ENCODE measurements at regions not wholly inside any gene's neighbourhood (a gene's known extent, or its start where the extent isn't known, plus 50 kb on each side); places are given as distances from the start of the nearest gene placed in this dataset.

DNA sequence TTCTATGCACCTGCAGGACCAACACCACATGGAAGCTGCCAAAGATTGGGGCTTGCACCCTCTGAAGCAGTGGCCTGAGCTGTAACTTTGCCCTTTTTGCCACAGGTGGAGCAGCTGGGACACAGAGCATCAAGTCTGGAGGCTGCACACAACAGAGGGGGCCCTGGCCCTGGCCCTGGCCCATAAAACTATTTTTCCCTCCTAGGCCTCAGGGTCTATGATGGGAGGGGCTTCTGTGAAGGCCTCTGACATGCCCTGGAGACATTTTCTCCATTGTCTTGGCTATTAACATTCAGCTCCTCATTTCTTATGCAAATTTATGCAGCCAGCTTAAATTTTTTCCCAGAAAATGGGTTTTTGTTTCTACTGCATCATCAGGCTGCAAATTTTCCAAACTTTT lies 335.5 kb downstream of the ARPP21 start:
- Mint-ChIP-seq H3K27me3 (ENCODE audit: low read depth) (no peaks in the 10 kb centered on the region), H3K9me3 (peaks cover 3% of the 10 kb centered on the region), H3K27ac (ENCODE audit: unreplicated experiment) (no peak overlapping the region), H3K4me1 (no peaks in the 10 kb centered on the region), H3K4me3 (no peak overlapping the region), H3K36me3 (ENCODE audit: low read depth) (no peaks in the 10 kb centered on the region)
- TF ChIP-seq, protein P1, sequence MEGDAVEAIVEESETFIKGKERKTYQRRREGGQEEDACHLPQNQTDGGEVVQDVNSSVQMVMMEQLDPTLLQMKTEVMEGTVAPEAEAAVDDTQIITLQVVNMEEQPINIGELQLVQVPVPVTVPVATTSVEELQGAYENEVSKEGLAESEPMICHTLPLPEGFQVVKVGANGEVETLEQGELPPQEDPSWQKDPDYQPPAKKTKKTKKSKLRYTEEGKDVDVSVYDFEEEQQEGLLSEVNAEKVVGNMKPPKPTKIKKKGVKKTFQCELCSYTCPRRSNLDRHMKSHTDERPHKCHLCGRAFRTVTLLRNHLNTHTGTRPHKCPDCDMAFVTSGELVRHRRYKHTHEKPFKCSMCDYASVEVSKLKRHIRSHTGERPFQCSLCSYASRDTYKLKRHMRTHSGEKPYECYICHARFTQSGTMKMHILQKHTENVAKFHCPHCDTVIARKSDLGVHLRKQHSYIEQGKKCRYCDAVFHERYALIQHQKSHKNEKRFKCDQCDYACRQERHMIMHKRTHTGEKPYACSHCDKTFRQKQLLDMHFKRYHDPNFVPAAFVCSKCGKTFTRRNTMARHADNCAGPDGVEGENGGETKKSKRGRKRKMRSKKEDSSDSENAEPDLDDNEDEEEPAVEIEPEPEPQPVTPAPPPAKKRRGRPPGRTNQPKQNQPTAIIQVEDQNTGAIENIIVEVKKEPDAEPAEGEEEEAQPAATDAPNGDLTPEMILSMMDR (conservative IDR thresholded peaks at IDR 0.05): no peak
- DNase-seq (ENCODE audit: low read depth, low spot score): no peak

GRCh38 chr3:35986161-35986560 lies 346.8 kb downstream of the ARPP21 start:
- no peaks in the 10 kb centered on the region for H3K4me1 Mint-ChIP-seq
- DNase-seq (ENCODE audit: low read depth, low spot score): no peak
- H3K9me3 Mint-ChIP-seq: no peaks in the 10 kb centered on the region
- H3K4me3 Mint-ChIP-seq: no peak overlapping the region
- H3K27me3 Mint-ChIP-seq (ENCODE audit: low read depth): peaks cover 21% of the 10 kb centered on the region
- no peak overlapping the region for H3K27ac Mint-ChIP-seq (ENCODE audit: unreplicated experiment)
- TF ChIP-seq, protein P1 (conservative IDR thresholded peaks at IDR 0.05): no peak
- no peaks in the 10 kb centered on the region for H3K36me3 Mint-ChIP-seq (ENCODE audit: low read depth)

GRCh38 chr3:35987386-35987785 lies 348.1 kb downstream of the ARPP21 start:
- Mint-ChIP-seq H3K27ac (ENCODE audit: unreplicated experiment) (no peak overlapping the region), H3K4me3 (no peak overlapping the region), H3K36me3 (ENCODE audit: low read depth) (no peaks in the 10 kb centered on the region), H3K9me3 (no peaks in the 10 kb centered on the region), H3K27me3 (ENCODE audit: low read depth) (peaks cover 21% of the 10 kb centered on the region), H3K4me1 (no peaks in the 10 kb centered on the region)
- no peak for DNase-seq (ENCODE audit: low read depth, low spot score)
- TF ChIP-seq, protein P1 (conservative IDR thresholded peaks at IDR 0.05): no peak

GRCh38 chr3:35992041-35992440 lies 352.7 kb downstream of the ARPP21 start:
- Mint-ChIP-seq H3K4me1 (no peaks in the 10 kb centered on the region), H3K27ac (ENCODE audit: unreplicated experiment) (no peak overlapping the region), H3K27me3 (ENCODE audit: low read depth) (peaks cover 11% of the 10 kb centered on the region), H3K4me3 (no peak overlapping the region), H3K9me3 (no peaks in the 10 kb centered on the region), H3K36me3 (ENCODE audit: low read depth) (no peaks in the 10 kb centered on the region)
- no peak for DNase-seq (ENCODE audit: low read depth, low spot score)
- TF ChIP-seq, protein P1 (conservative IDR thresholded peaks at IDR 0.05): no peak

- Mint-ChIP-seq H3K4me1 (no peaks in the 10 kb centered on the region), H3K9me3 (no peaks in the 10 kb centered on the region), H3K4me3 (no peak overlapping the region), H3K27me3 (ENCODE audit: low read depth) (peaks cover 6% of the 10 kb centered on the region), H3K36me3 (ENCODE audit: low read depth) (no peaks in the 10 kb centered on the region), H3K27ac (ENCODE audit: unreplicated experiment) (no peak overlapping the region)
- no peak for DNase-seq (ENCODE audit: low read depth, low spot score)
- TF ChIP-seq, protein P1 (conservative IDR thresholded peaks at IDR 0.05): no peak
These were observed 368.5 kb upstream of the STAC start for GRCh38 chr3:36011791-36012190.

- no peaks in the 10 kb centered on the region for H3K4me1 Mint-ChIP-seq
- no peaks in the 10 kb centered on the region for H3K9me3 Mint-ChIP-seq
- no peak overlapping the region for H3K27ac Mint-ChIP-seq (ENCODE audit: unreplicated experiment)
- no peak overlapping the region for H3K4me3 Mint-ChIP-seq
- TF ChIP-seq, protein P1 (conservative IDR thresholded peaks at IDR 0.05): no peak
- peaks cover 17% of the 10 kb centered on the region for H3K27me3 Mint-ChIP-seq (ENCODE audit: low read depth)
- no peak for DNase-seq (ENCODE audit: low read depth, low spot score)
- H3K36me3 Mint-ChIP-seq (ENCODE audit: low read depth): no peaks in the 10 kb centered on the region
These were observed 366.9 kb upstream of the STAC start for GRCh38 chr3:36013425-36013824.

Data from neural crest cell (in vitro differentiated cells).